Calu3 (cell line): ENCODE measurements at regions not wholly inside any gene's neighbourhood (a gene's known extent, or its start where the extent isn't known, plus 50 kb on each side); places are given as distances from the start of the nearest gene placed in this dataset.

Source experiments
- BruUV-seq: library from RNA; stranded (reverse); fragments of 400-500 nt; replicated peaks from 2 replicates; lab custom pipeline; 2021; lab: Mats Ljungman, UMichigan
- CTCF ChIA-PET: fragments of 300-600 bp; sonication (Branson Sonifier 250); formaldehyde crosslinking; loops from one replicate; lab custom pipeline; 2022; ENCODE audit warnings: antibody characterized with exemption; lab: Charles Lee
- DNase-seq: peaks from one replicate; pipeline ENCODE4 v3.0.0; 2022
- H3K27ac Mint-ChIP-seq: one replicate; pipeline ENCODE4 v1.8.0; 2022; ENCODE audit warnings: mixed read lengths; ENCODE audit not compliant: unreplicated experiment
- H3K27me3 Mint-ChIP-seq: one replicate; pipeline ENCODE4 v1.8.0; 2022; ENCODE audit warnings: mixed read lengths; ENCODE audit not compliant: unreplicated experiment
- H3K36me3 Mint-ChIP-seq: one replicate; pipeline ENCODE4 v1.8.0; 2022; ENCODE audit warnings: mild to moderate bottlenecking, moderate library complexity, mixed read lengths; ENCODE audit not compliant: insufficient read depth, unreplicated experiment
- H3K4me1 Mint-ChIP-seq: one replicate; pipeline ENCODE4 v1.8.0; 2022; ENCODE audit warnings: mild to moderate bottlenecking, low read depth, mixed read lengths; ENCODE audit not compliant: unreplicated experiment
- H3K4me3 Mint-ChIP-seq: one replicate; pipeline ENCODE4 v1.8.0; 2022; ENCODE audit warnings: mild to moderate bottlenecking, low read depth, moderate library complexity, mixed read lengths; ENCODE audit not compliant: unreplicated experiment
- H3K9me3 Mint-ChIP-seq: one replicate; pipeline ENCODE4 v1.8.0; 2022; ENCODE audit warnings: low read depth, mixed read lengths; ENCODE audit not compliant: unreplicated experiment
- intact Hi-C: fragments of 100-400 bp; cut with micrococcal nuclease; formaldehyde crosslinking; loops from one replicate; pipeline ENCODE4 v1.10.0; 2022; ENCODE audit not compliant: unreplicated experiment
- TF ChIP-seq, protein P1 (sequence below): fragments of 200-600 bp; IDR thresholded peaks from one replicate; pipeline ENCODE4 v1.8.0; 2022; ENCODE audit warnings: antibody characterized with exemption; ENCODE audit not compliant: unreplicated experiment

DNA sequence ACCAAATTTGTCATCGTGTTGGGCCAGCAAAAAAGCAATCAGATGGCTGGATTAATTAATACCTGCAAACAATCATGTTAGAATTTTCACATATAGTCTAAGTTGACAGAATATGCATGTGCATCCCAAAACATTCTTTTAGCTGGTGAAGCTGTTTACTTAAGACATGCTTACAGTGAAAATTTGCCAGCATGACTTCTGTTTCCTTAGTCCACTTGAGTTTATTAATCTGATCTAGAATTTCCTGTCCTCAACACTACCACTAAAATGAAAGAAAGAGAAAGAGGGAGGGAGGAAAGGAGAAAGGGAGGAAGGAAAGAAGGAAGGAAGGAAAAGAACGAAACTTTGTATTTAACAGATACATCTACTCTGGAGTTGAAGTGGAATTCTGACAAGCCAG lies 2109.9 kb upstream of the PIK3C3 start:
- no peak overlapping the region for H3K4me3 Mint-ChIP-seq
- TF ChIP-seq, protein P1, sequence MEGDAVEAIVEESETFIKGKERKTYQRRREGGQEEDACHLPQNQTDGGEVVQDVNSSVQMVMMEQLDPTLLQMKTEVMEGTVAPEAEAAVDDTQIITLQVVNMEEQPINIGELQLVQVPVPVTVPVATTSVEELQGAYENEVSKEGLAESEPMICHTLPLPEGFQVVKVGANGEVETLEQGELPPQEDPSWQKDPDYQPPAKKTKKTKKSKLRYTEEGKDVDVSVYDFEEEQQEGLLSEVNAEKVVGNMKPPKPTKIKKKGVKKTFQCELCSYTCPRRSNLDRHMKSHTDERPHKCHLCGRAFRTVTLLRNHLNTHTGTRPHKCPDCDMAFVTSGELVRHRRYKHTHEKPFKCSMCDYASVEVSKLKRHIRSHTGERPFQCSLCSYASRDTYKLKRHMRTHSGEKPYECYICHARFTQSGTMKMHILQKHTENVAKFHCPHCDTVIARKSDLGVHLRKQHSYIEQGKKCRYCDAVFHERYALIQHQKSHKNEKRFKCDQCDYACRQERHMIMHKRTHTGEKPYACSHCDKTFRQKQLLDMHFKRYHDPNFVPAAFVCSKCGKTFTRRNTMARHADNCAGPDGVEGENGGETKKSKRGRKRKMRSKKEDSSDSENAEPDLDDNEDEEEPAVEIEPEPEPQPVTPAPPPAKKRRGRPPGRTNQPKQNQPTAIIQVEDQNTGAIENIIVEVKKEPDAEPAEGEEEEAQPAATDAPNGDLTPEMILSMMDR: no peak
- CTCF ChIA-PET: no interaction called here
- peaks cover 12% of the 10 kb centered on the region for H3K4me1 Mint-ChIP-seq
- H3K9me3 Mint-ChIP-seq: no peaks in the 10 kb centered on the region
- H3K27ac Mint-ChIP-seq: no peak overlapping the region
- no peaks in the 10 kb centered on the region for H3K27me3 Mint-ChIP-seq
- peaks cover 6% of the 10 kb centered on the region for H3K36me3 Mint-ChIP-seq
- no peak for DNase-seq
- intact Hi-C loops: loop anchor here (10.0 kb wide), 2 partner anchors 170 to 450 kb away; no protein-coding TSS in a partner anchor
- no TSS peak for BruUV-seq

DNA sequence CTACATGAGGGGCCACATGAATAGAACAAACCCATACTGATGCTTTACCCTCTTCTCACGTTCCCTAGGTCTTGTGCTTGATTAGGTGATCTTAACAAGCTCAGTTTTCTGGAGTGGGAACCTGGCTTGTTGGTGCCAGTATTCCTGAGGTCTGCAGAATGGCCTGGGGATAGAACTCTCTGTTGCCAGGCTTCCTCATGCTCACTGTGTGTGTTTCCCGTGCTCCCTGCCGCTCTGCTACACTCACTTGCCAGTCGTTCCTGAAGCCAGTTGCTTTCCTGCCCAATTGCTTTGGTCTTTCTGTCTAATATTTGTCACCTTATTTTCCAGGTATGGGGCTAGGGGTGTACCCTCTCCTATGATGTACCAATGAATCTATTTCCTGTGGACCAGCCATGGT lies 2111.5 kb upstream of the PIK3C3 start:
- no peaks in the 10 kb centered on the region for H3K9me3 Mint-ChIP-seq
- H3K27me3 Mint-ChIP-seq: no peaks in the 10 kb centered on the region
- no peak overlapping the region for H3K27ac Mint-ChIP-seq
- peaks cover 12% of the 10 kb centered on the region for H3K4me1 Mint-ChIP-seq
- BruUV-seq: no TSS peak
- peaks cover 6% of the 10 kb centered on the region for H3K36me3 Mint-ChIP-seq
- no peak overlapping the region for H3K4me3 Mint-ChIP-seq
- intact Hi-C loops: loop anchor here (5.0 to 10.0 kb wide), 3 partner anchors 171 to 451 kb away; no protein-coding TSS in a partner anchor
- TF ChIP-seq, protein P1: no peak
- DNase-seq: no peak
- CTCF ChIA-PET: no interaction called here

DNA sequence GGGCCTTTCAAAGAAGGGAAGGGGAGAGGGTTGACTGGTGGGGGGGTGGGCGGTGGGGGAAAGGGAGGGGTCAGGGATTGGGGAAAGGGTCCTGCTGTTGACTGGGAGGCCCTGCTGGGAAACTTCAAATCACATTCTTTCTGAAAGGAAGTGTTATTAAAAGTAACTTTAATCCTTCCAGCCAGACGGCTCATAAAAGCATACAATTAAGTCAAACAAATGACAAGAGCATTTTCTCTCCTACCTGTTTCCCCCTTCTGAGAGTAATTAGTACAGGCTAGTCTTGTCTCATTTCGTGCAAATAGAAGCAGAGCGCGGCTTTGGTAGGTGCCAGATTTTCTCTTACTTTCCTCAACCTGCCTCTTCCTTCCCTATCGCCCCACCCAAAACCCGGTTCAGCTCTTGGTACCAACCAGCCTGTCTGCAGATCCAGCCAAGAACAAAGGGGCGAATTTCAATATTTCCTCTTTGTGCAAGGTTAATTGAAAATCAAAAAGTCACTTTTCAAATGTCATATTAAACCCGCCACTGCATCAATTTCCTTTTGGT lies 2112.6 kb upstream of the PIK3C3 start:
- no TSS peak for BruUV-seq
- Mint-ChIP-seq H3K36me3 (peaks cover 6% of the 10 kb centered on the region), H3K4me3 (no peak overlapping the region), H3K4me1 (peaks cover 12% of the 10 kb centered on the region), H3K27ac (no peak overlapping the region), H3K9me3 (no peaks in the 10 kb centered on the region), H3K27me3 (no peaks in the 10 kb centered on the region)
- CTCF ChIA-PET: interaction anchor here (0.8 to 1.5 kb wide), 2 partner anchors 317 to 451 kb away, joined by 3 to 6 read pairs; no protein-coding TSS in a partner anchor
- intact Hi-C loops: loop anchor here (5.0 to 10.0 kb wide), 3 partner anchors 172 to 452 kb away; no protein-coding TSS in a partner anchor
- no peak for DNase-seq
- TF ChIP-seq, protein P1: no peak

DNA sequence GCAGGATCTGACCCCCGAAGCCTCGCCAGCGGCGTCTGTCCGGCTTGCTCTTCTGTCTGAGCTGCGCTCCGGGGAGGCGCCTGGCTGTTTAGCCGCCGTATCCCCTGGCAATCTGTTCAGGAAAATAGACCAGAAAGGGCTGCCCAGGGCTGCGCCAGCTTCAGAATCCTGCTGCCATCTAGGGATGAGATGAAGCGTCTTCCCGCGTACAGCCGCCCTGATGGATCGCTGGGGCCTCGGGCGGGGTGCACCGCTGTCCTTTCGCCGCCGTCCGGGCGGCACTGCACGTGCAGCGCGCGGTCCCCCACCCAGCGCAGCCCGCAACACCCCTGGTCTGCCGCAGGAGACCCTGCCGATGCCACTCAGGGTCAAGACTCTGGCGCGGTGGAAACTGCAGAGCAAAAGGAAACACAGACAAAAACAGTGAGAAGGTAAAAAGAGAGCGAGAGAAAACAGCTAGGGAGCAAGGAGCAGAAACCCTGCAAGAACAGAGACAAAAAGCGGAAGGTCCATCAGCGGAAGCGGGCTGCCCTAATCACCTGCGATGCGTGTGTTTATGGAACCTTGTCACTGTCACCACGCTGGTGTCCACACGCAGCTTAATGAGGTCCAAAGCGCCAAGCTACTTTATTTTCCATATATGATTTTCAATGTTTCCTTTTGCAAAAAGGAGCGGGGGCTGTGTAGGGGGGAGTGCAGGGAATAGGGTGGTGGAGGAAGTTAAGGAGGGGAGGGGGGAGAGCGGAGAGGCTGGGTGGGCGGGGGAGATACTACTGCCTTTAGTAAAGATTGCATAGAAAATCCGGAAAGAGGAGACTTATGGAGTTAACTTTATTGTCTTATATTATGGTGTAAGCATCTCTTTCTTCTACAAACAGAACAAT lies 2113.3 kb upstream of the PIK3C3 start:
- no TSS peak for BruUV-seq
- intact Hi-C loops: loop anchor here (5.0 to 10.0 kb wide), 3 partner anchors 173 to 453 kb away; no protein-coding TSS in a partner anchor
- peak; percentile 74 for DNase-seq
- Mint-ChIP-seq H3K27me3 (no peaks in the 10 kb centered on the region), H3K4me1 (peaks cover 12% of the 10 kb centered on the region), H3K4me3 (peak overlapping the region; percentile 87), H3K27ac (no peak overlapping the region), H3K36me3 (peaks cover 6% of the 10 kb centered on the region), H3K9me3 (no peaks in the 10 kb centered on the region)
- CTCF ChIA-PET: interaction anchor here (0.7 to 1.5 kb wide), 3 partner anchors 20 to 451 kb away, joined by 3 to 6 read pairs (median 6); no protein-coding TSS in a partner anchor
- TF ChIP-seq, protein P1: peak; percentile 54
